GM21423 (cell line): ENCODE measurements at regions not wholly inside any gene's neighbourhood (a gene's known extent, or its start where the extent isn't known, plus 50 kb on each side); places are given as distances from the start of the nearest gene placed in this dataset.
"Not testable (repeated sequence)": the region's sequence is repeated elsewhere in the genome, so short reads cannot be mapped to it uniquely, and the experiment has no call there.

Source experiments
- ATAC-seq: cut with Tn5 transposase; IDR thresholded peaks from one replicate; pipeline ENCODE4 v1.9.1; 2021; ENCODE audit warnings: mild to moderate bottlenecking, moderate library complexity; ENCODE audit not compliant: unreplicated experiment

DNA sequence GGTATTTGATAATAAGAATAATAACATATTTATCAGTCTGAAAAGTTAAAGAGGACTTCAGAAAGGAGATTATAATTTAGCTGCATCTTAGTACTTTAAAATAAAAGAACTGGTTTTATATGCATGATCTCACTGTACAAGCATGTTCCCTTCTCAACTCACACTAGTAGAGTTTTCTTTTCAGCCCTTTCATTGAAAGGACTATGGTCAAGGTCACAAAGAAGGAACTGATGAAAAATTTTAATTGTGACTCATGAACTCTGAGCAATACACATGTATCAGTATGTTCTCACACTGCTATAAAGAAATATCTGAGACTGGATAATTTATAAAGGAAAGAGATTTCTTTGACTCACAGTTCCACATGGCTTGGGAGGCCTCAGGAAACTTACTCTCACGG is 73.7 kb upstream of the NDST4 start:
- no peak for ATAC-seq

DNA sequence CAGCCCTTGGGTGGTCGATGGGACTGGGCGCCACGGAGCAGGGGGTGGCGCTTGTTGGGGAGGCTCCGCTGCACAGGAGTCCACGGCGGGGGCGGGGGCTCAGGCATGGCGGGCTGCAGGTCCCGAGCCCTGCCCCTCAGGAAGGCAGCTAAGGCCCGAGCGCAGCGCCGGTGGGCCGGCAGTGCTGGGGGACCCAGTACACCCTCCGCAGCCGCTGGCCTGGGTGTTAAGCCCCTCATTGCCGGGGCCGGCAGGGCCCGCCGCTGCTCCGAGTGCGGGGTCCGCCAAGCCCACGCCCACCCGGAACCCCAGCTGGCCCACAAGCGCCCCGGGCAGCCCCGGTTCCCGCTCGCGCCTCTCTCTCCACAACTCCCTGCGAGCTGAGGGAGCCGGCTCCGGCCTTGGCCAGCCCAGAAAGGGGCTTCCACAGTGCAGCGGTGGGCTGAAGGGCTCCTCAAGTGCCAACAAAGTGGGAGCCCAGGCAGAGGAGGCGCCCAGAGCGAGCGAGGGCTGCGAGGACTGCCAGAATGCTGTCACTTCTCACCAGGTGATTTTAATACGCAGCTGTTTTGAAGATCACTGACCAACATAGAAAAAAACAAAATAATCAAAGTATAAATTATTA is 66.1 kb upstream of the NDST4 start:
- ATAC-seq, result not testable (repeated sequence)

DNA sequence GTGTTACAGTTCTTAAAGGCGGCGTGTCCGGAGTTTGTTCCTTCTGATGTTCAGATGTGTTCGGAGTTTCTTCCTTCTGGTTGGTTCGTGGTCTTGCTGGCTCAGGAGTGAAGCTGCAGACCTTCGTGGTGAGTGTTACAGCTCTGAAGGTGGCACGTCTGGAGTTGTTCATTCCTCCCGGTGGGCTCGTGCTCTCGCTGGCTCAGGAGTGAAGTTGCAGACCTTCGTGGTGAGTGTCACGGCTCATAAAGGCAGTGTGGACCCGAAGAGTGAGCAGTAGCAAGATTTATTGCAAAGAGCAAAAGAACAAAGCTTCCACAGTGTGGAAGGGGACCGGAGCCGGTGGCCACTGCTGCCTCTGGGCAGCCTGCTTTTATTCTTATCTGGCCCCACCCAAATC is 65.3 kb upstream of the NDST4 start:
- not testable (repeated sequence) for ATAC-seq

DNA sequence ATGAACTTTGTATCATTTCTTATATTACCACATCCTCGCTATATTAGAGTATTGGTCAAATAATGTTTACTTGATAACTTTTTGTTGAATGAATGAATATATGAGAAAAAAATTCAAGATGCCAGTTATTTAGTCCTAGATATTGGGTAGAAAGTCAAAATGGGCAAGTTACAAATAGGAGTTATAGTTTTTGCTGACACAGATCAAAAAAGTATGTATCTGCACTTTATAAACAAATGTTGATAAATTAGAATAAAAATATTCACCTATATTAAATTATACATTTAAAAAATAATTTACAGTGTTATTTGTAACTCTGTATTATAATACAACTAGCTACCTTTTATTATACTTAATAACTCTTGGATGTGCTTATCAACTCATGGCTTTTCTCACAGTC is 57.8 kb upstream of the NDST4 start:
- ATAC-seq, result no peak

DNA sequence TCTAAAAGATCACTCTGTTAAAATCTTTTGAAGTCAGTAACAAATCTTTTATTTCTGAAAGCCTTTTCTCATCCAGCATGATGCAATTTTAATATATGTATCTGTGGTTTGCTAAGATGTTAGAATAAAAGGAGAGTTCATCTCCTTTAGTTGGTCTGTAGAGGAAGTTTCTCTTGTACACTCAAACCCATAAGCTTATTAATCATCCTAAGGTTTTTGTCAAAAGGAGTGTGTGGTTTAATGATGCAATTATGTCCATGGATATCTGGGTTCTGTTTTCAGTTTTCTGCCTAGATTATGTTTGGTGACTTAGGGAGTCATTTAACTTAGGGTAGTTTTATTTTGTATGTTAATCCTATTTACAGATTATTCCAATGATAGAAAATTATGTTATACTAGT is 52.1 kb upstream of the NDST4 start:
- no peak for ATAC-seq
